Activated naive CD4-positive, alpha-beta T cell treated with anti-CD3 and anti-CD28 coated beads, Interleukin-2, amount 50 U/mL, for 72 hours (primary cell): ENCODE measurements at regions not wholly inside any gene's neighbourhood (a gene's known extent, or its start where the extent isn't known, plus 50 kb on each side); places are given as distances from the start of the nearest gene placed in this dataset.

ENCODE experiments used
- ATAC-seq, 2 donors: fragments of 150-1000 bp; cut with Tn5 transposase; 2 replicates each; pipeline ENCODE4 v1.10.0; 2021; ENCODE audit warnings: mild to moderate bottlenecking in 2 of 2, moderate library complexity in 2 of 2
- DNase-seq, 2 donors: peaks; one replicate each; pipeline ENCODE4 v3.0.0; 2021 to 2022; ENCODE audit warnings: low spot score in 2 of 2
- H3K27ac Mint-ChIP-seq, 2 donors: one replicate each; pipeline ENCODE4 v1.8.0; 2022; ENCODE audit warnings: mild to moderate bottlenecking in 2 of 2, mixed read lengths in 2 of 2
- H3K36me3 Mint-ChIP-seq, 2 donors: one replicate each; pipeline ENCODE4 v1.8.0; 2022; ENCODE audit warnings: mixed read lengths in 2 of 2
- H3K9me3 Mint-ChIP-seq, 2 donors: one replicate each; pipeline ENCODE4 v1.8.0; 2022; ENCODE audit warnings: mixed read lengths in 2 of 2

- no peak for DNase-seq
- H3K27ac Mint-ChIP-seq: no peak overlapping the region
- ATAC-seq: no peak
- no peaks in the 10 kb centered on the region for H3K36me3 Mint-ChIP-seq
- no peaks in the 10 kb centered on the region for H3K9me3 Mint-ChIP-seq
Observed at GRCh38 chr1:238660849-238661248, 725.5 kb upstream of the CHRM3 start.

DNA sequence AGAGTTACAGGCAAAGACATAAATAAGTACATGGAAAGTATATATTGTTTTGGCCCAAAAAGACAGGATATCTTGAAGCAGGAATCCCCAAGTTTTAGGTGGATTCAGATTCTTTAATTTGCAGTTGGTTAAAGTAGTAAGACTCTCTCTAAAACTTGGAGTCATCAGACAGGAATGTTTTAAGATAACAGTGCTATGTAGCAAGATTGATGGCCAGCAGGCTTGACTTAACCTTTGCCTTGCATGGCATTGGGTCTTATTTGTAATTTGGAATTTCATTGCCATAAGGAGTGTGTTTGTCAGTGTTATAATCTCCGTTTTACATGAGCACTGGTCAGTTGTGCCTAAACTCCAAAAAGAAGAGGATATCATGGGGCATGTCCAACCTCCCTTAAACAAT is 727.6 kb upstream of the CHRM3 start:
- DNase-seq (no peak), ATAC-seq (no peak)
- Mint-ChIP-seq H3K9me3 (no peaks in the 10 kb centered on the region), H3K36me3 (no peaks in the 10 kb centered on the region), H3K27ac (no peak overlapping the region)

GRCh38 chr1:238653693-238654321 is 732.6 kb upstream of the CHRM3 start:
- Mint-ChIP-seq H3K9me3 (no peaks in the 10 kb centered on the region), H3K36me3 (no peaks in the 10 kb centered on the region)
- ATAC-seq: no peak

GRCh38 chr1:238652346-238652968 is 733.9 kb upstream of the CHRM3 start:
- H3K36me3 Mint-ChIP-seq: no peaks in the 10 kb centered on the region
- ATAC-seq (no peak), DNase-seq (no peak)
- no peak overlapping the region for H3K27ac Mint-ChIP-seq
- H3K9me3 Mint-ChIP-seq: no peaks in the 10 kb centered on the region

More at GRCh38 chr1:238653693-238654321, 732.6 kb upstream of the CHRM3 start:
- no peak for DNase-seq
- no peak overlapping the region for H3K27ac Mint-ChIP-seq

- DNase-seq (no peak), ATAC-seq (no peak)
- H3K9me3 Mint-ChIP-seq: no peaks in the 10 kb centered on the region
- H3K36me3 Mint-ChIP-seq: no peaks in the 10 kb centered on the region
- no peak overlapping the region for H3K27ac Mint-ChIP-seq
Observed at GRCh38 chr1:238649200-238649599, 737.2 kb upstream of the CHRM3 start.

DNA sequence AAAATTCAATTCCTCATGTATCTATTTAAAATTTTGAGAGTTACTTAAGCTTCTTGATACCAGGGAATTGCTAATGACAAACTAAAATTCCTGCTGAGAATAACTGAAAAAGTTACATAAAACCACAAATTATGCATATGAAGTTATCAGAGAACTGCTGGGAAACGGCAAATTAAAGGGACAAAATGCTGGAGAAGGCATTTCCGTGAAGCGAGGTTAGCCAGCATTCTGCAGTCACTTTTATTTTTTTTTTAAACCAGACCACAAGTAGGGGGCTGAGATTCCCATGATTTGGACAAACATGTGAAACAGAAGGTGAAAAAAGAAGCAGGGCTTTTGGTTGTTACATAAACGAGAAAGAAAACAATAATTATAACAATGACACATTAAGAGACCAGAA is 737.6 kb upstream of the CHRM3 start:
- H3K36me3 Mint-ChIP-seq: no peaks in the 10 kb centered on the region
- ATAC-seq (no peak), DNase-seq (no peak)
- H3K9me3 Mint-ChIP-seq: no peaks in the 10 kb centered on the region
- no peak overlapping the region for H3K27ac Mint-ChIP-seq

DNA sequence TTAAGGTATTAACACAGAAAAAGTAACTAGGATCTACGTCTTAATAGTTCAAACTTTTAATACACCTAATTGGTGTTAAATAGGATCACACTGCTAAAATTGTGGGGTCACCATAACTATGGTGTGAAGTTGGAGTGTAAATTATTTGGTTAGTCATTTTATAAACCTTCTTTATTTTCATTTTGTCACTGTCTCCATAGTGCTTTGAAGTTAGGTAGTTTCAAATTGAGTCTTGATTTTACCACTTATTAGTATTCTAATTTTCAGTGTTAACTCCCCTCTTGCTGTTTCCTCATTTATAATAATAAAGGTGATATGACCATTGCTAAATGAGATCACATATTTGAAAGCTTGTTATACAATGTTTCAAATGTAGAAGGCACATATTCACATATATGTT is 738.1 kb upstream of the CHRM3 start:
- DNase-seq (no peak), ATAC-seq (no peak)
- no peak overlapping the region for H3K27ac Mint-ChIP-seq
- H3K36me3 Mint-ChIP-seq: no peaks in the 10 kb centered on the region
- no peaks in the 10 kb centered on the region for H3K9me3 Mint-ChIP-seq

DNA sequence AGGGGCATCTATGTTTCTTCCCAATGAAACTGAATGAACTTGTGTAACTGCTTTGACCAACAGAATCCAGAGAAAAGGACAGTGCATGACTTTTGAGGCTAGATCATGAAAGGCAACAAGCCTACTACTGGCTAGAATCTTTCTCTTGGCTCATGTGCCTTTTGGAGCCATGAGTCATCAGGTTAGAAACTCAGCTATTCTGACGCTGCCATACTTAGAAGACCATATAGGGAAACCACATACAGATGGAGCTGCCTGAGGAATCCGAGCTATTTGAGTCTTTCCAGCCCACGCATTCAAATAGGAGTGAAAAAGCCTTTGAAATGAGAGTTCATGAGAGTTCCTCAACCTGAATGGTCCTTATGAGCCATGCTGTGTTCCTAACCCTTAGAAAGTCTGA is 738.5 kb upstream of the CHRM3 start:
- H3K27ac Mint-ChIP-seq: no peak overlapping the region
- no peak for DNase-seq
- ATAC-seq: no peak
- H3K36me3 Mint-ChIP-seq: no peaks in the 10 kb centered on the region
- no peaks in the 10 kb centered on the region for H3K9me3 Mint-ChIP-seq

DNA sequence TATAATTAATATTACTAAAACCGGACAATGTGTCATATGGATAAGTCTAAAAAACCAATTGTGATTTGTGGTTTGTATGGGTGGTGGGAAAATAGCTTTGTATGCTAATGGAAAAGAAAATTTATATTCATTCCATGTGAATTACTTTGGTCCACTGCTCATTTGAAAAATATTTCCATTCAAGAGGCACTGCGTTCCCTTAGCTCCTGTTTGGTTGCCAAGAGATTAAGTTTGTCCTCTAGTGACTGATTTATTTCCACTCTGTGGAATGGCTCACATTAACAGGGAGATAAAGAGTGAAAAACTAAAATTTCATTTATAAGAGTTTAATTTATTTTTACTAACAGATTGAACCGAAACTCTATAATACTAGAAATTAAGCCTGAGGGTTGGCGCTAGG is 744.1 kb upstream of the CHRM3 start:
- no peaks in the 10 kb centered on the region for H3K36me3 Mint-ChIP-seq
- no peaks in the 10 kb centered on the region for H3K9me3 Mint-ChIP-seq
- no peak overlapping the region for H3K27ac Mint-ChIP-seq
- DNase-seq (no peak), ATAC-seq (peak in 1 of 2 donors; percentile 39)

- DNase-seq (no peak), ATAC-seq (peak; percentile 40 to 69)
- Mint-ChIP-seq H3K36me3 (no peaks in the 10 kb centered on the region), H3K27ac (no peak overlapping the region), H3K9me3 (no peaks in the 10 kb centered on the region)
Observed at GRCh38 chr1:238639861-238640260, 746.5 kb upstream of the CHRM3 start.

GRCh38 chr1:238628110-238628509 is 737.4 kb upstream of the ZP4 start:
- Mint-ChIP-seq H3K9me3 (peaks cover 6 to 14% of the 10 kb centered on the region in 2 donors), H3K27ac (no peak overlapping the region)
- ATAC-seq: no peak

GRCh38 chr1:238624776-238625175 is 734.1 kb upstream of the ZP4 start:
- no peak for ATAC-seq
- DNase-seq: no peak
- Mint-ChIP-seq H3K9me3 (peaks cover 6 to 17% of the 10 kb centered on the region in 2 donors), H3K27ac (no peak overlapping the region), H3K36me3 (no peaks in the 10 kb centered on the region)

More at GRCh38 chr1:238628110-238628509, 737.4 kb upstream of the ZP4 start:
- no peak for DNase-seq
- H3K36me3 Mint-ChIP-seq: no peaks in the 10 kb centered on the region

DNA sequence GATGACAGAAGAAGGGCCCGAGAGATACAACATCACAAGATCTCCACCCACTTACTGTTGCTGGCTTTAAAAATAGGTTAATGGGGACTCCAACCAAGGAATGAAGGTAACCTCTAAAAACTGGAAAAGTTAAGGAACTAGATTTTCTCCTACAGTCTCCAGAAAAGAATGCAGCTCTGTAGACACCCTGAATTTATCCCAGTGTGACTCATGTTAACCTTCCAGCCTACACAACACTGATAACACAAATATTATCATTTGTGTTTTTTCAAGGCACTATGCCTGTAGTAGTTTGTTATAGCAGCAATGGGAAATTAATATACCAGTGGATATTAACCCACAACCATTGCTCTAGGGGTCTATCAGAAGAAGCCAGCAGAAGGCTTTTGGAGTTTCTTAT is 730.7 kb upstream of the ZP4 start:
- Mint-ChIP-seq H3K27ac (no peak overlapping the region), H3K36me3 (no peaks in the 10 kb centered on the region), H3K9me3 (peaks cover 6 to 12% of the 10 kb centered on the region in 2 donors)
- ATAC-seq (no peak), DNase-seq (no peak)

DNA sequence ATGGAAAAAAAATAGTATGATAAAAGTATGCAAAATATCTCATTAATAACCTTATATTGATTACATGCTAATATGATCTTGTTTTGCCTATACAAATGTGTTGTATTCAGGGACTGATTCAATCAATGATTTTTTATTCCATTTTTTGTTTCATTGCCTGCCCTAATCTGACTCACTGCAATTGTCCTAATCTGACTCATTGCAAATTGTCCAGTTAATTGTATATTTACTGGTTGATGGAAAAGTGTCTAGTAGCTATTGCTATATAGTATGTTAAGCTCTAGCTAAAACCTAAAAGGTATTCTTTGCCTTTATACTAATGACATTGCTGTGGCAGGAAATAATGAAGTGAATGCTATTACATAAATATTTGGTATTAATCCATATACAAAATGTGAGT is 728.9 kb upstream of the ZP4 start:
- no peaks in the 10 kb centered on the region for H3K36me3 Mint-ChIP-seq
- no peak overlapping the region for H3K27ac Mint-ChIP-seq
- peaks cover 0 to 11% of the 10 kb centered on the region in 2 donors for H3K9me3 Mint-ChIP-seq
- no peak for ATAC-seq
- no peak for DNase-seq

- ATAC-seq: no peak
- no peak for DNase-seq
- H3K9me3 Mint-ChIP-seq: peaks cover 12 to 15% of the 10 kb centered on the region in 2 donors
- no peak overlapping the region for H3K27ac Mint-ChIP-seq
- no peaks in the 10 kb centered on the region for H3K36me3 Mint-ChIP-seq
Observed at GRCh38 chr1:238611406-238611805, 720.7 kb upstream of the ZP4 start.

- H3K9me3 Mint-ChIP-seq: peaks cover 10 to 14% of the 10 kb centered on the region in 2 donors
- no peaks in the 10 kb centered on the region for H3K36me3 Mint-ChIP-seq
- DNase-seq: no peak
- ATAC-seq: no peak
- H3K27ac Mint-ChIP-seq: no peak overlapping the region
Observed at GRCh38 chr1:238608144-238608543, 717.4 kb upstream of the ZP4 start.

DNA sequence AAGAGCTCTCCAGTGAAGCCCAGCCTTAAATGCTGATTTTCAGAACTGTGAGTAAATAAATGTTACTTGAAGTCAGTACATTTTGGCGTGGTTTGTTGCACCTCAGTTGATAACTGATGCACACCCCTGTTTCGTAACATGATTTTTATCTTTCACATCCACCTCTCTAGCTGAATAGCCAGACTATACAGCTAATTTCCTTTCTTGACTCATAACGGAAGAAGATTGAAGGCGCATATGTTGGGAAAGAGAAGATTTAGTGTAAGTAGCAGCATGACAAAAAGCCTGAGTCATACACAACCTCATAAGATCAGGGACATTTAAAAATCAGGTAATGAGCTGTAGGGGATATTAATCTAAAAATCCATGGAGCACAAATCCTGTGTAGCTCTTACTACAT is 716.2 kb upstream of the ZP4 start:
- no peak overlapping the region for H3K27ac Mint-ChIP-seq
- ATAC-seq (no peak), DNase-seq (no peak)
- H3K9me3 Mint-ChIP-seq: peaks cover 7 to 14% of the 10 kb centered on the region in 2 donors
- no peaks in the 10 kb centered on the region for H3K36me3 Mint-ChIP-seq

DNA sequence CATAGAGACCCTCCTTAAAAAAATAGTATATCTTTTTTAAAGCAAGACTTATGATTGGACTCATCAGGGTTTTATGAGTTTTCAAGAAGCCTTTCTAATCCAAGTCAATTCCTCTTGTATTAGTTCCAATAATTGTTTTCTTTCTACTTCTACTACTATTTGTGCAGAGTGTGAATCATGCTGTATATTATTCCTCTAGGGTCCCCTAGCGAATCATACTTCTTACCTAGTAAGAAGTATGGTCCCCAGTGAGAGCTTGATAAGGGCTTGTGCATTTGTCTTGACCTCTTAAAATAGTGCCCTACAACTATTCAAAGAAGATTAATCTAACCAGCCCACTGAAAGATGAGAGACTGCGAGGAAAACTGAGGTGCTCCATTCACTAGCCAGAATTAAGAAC is 715.7 kb upstream of the ZP4 start:
- ATAC-seq (no peak), DNase-seq (no peak)
- Mint-ChIP-seq H3K27ac (no peak overlapping the region), H3K36me3 (no peaks in the 10 kb centered on the region), H3K9me3 (peaks cover 7 to 14% of the 10 kb centered on the region in 2 donors)
